ENCODE measurements at regions not wholly inside any gene's neighbourhood (a gene's known extent, or its start where the extent isn't known, plus 50 kb on each side); places are given as distances from the start of the nearest gene placed in this dataset.

GRCh38 chr6:151699719-151700118, 107.8 kb upstream of the ESR1 start:
- Mint-ChIP-seq H3K4me3 (ENCODE audit: unreplicated experiment) (no peak overlapping the region), H3K27me3 (ENCODE audit: unreplicated experiment) (peaks cover 2% of the 10 kb centered on the region), H3K36me3 (ENCODE audit: unreplicated experiment) (no peaks in the 10 kb centered on the region), H3K27ac (ENCODE audit: unreplicated experiment) (no peak overlapping the region), H3K9me3 (ENCODE audit: unreplicated experiment) (peaks cover 8% of the 10 kb centered on the region), H3K4me1 (ENCODE audit: unreplicated experiment) (no peaks in the 10 kb centered on the region)
- TF ChIP-seq, protein P1, sequence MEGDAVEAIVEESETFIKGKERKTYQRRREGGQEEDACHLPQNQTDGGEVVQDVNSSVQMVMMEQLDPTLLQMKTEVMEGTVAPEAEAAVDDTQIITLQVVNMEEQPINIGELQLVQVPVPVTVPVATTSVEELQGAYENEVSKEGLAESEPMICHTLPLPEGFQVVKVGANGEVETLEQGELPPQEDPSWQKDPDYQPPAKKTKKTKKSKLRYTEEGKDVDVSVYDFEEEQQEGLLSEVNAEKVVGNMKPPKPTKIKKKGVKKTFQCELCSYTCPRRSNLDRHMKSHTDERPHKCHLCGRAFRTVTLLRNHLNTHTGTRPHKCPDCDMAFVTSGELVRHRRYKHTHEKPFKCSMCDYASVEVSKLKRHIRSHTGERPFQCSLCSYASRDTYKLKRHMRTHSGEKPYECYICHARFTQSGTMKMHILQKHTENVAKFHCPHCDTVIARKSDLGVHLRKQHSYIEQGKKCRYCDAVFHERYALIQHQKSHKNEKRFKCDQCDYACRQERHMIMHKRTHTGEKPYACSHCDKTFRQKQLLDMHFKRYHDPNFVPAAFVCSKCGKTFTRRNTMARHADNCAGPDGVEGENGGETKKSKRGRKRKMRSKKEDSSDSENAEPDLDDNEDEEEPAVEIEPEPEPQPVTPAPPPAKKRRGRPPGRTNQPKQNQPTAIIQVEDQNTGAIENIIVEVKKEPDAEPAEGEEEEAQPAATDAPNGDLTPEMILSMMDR (IDR thresholded peaks at IDR 0.05), result no peak
- no peak for DNase-seq (ENCODE audit: extremely low spot score, unreplicated experiment)

GRCh38 chr6:151701911-151702562, 105.4 kb upstream of the ESR1 start:
- H3K27ac Mint-ChIP-seq (ENCODE audit: unreplicated experiment), result no peak overlapping the region
- H3K36me3 Mint-ChIP-seq (ENCODE audit: unreplicated experiment), result no peaks in the 10 kb centered on the region
- H3K4me3 Mint-ChIP-seq (ENCODE audit: unreplicated experiment), result no peak overlapping the region
- no peak for DNase-seq (ENCODE audit: extremely low spot score, unreplicated experiment)
- peaks cover 3% of the 10 kb centered on the region for H3K9me3 Mint-ChIP-seq (ENCODE audit: unreplicated experiment)
- no peaks in the 10 kb centered on the region for H3K4me1 Mint-ChIP-seq (ENCODE audit: unreplicated experiment)
- H3K27me3 Mint-ChIP-seq (ENCODE audit: unreplicated experiment), result peaks cover 10% of the 10 kb centered on the region
- TF ChIP-seq, protein P1 (IDR thresholded peaks at IDR 0.05), result no peak

DNA sequence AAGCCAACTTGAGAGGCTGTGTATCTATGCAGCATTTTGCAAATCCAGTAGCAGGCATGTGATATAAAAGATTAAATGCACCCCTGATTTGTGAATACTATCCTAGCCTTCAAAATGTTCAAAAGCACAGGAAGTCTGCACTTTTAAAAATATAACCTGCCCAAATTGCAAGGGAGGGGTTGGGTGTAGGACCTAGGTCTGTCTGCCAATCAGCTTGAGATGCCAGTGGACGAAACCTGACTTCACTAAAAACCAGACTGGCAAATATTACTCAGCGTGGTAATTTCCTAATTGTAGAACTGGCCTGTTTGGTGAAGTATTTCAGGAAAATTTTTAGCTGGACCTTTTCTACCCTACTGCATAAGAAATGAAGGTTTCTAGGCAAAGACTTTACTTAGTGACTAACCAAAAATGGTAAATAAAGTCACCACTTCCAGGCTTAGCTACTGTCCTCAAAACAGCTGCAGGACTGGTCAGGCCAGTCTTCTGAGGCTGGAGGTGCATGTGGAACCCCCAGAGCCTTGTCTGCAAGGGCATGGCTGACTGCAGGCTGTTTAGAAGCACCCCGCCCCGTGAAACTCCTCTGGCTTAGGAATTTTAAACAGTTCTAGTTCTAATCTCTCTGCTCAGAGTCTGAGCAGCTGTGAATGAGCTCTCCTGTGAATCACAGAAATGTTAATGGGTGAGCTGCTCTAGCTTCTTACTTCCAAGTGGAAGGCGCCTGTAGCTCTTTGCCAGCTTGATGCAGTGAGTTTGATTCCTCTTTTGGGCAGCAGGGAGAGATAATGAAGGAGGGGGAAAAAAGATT, 104.4 kb upstream of the ESR1 start:
- no peak overlapping the region for H3K27ac Mint-ChIP-seq (ENCODE audit: unreplicated experiment)
- H3K4me1 Mint-ChIP-seq (ENCODE audit: unreplicated experiment), result no peaks in the 10 kb centered on the region
- TF ChIP-seq, protein P1 (IDR thresholded peaks at IDR 0.05), result no peak
- H3K36me3 Mint-ChIP-seq (ENCODE audit: unreplicated experiment), result no peaks in the 10 kb centered on the region
- DNase-seq (ENCODE audit: extremely low spot score, unreplicated experiment), result no peak
- H3K9me3 Mint-ChIP-seq (ENCODE audit: unreplicated experiment), result peaks cover 3% of the 10 kb centered on the region
- H3K4me3 Mint-ChIP-seq (ENCODE audit: unreplicated experiment), result no peak overlapping the region
- peaks cover 9% of the 10 kb centered on the region for H3K27me3 Mint-ChIP-seq (ENCODE audit: unreplicated experiment)

DNA sequence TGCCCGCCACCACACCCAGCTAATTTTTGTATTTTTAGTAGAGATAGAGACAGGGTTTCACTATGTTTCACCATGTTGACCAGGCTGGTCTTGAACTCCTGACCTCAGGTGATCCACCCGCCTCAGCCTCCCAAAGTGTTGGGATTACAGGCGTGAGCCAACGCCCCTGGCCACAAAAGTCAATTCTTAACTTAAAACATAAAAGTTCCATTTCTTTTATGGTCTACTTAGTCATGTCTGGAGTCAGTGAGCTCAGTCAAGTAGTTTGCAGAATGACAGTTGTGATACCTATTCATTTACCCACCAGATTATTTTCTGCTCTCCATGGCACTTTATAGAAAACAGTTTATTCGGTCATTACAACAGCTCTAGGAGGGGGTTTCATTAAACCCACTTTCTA, 103.1 kb upstream of the ESR1 start:
- H3K27me3 Mint-ChIP-seq (ENCODE audit: unreplicated experiment), result peaks cover 9% of the 10 kb centered on the region
- no peak overlapping the region for H3K27ac Mint-ChIP-seq (ENCODE audit: unreplicated experiment)
- H3K9me3 Mint-ChIP-seq (ENCODE audit: unreplicated experiment), result no peaks in the 10 kb centered on the region
- H3K36me3 Mint-ChIP-seq (ENCODE audit: unreplicated experiment), result no peaks in the 10 kb centered on the region
- H3K4me3 Mint-ChIP-seq (ENCODE audit: unreplicated experiment), result no peak overlapping the region
- no peak for DNase-seq (ENCODE audit: extremely low spot score, unreplicated experiment)
- H3K4me1 Mint-ChIP-seq (ENCODE audit: unreplicated experiment), result no peaks in the 10 kb centered on the region
- TF ChIP-seq, protein P1 (IDR thresholded peaks at IDR 0.05), result no peak

DNA sequence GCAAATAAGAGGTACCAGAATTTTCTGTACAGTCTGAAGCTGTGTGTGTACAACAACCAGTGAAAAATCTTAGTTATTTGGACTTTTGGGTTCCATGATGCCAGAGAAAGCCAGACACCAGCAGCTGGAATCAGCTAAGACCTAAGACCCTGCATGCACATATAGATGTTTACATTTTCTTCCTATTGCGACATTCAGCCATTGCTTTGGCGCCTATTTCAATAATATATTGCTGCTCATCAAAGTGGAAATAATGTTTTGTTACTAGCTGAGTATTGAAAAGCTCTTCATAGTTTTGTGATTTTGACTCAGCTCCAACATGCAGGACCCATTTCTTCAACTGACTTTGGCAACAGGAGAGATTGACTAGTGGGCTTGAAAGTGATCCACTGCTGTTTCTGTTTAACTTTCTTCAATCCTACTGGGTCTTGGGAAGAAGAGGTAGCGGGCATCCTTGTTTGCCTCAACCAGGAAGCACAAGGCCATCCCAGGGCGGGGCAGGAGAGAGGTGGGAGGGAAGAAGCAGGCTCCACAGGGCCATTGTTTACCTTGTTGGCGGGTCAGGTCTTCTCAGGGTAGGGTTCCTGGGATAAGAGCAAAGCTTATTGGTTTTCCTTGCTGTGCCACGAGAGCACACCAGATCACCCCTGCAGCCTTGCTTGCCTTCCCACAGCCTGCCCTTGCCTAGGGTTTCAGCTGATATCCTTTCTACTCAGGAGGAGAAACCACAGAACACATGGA, 101.3 kb upstream of the ESR1 start:
- TF ChIP-seq, protein P1 (IDR thresholded peaks at IDR 0.05), result no peak
- Mint-ChIP-seq H3K36me3 (ENCODE audit: unreplicated experiment) (no peaks in the 10 kb centered on the region), H3K4me3 (ENCODE audit: unreplicated experiment) (no peak overlapping the region), H3K27me3 (ENCODE audit: unreplicated experiment) (peaks cover 9% of the 10 kb centered on the region), H3K9me3 (ENCODE audit: unreplicated experiment) (no peaks in the 10 kb centered on the region), H3K4me1 (ENCODE audit: unreplicated experiment) (no peaks in the 10 kb centered on the region), H3K27ac (ENCODE audit: unreplicated experiment) (no peak overlapping the region)
- DNase-seq (ENCODE audit: extremely low spot score, unreplicated experiment), result no peak

All from osteocyte (in vitro differentiated cells).